Medulla oblongata (tissue), 1 donor: ENCODE measurements at regions not wholly inside any gene's neighbourhood (a gene's known extent, or its start where the extent isn't known, plus 50 kb on each side); places are given as distances from the start of the nearest gene placed in this dataset.
"Not testable (repeated sequence)": the region's sequence is repeated elsewhere in the genome, so short reads cannot be mapped to it uniquely, and the experiment has no call there.

ENCODE experiments used
- DNase-seq: peaks from one replicate; pipeline ENCODE4 v3.0.0-alpha.2; 2015; ENCODE audit errors: extremely low spot score

DNA sequence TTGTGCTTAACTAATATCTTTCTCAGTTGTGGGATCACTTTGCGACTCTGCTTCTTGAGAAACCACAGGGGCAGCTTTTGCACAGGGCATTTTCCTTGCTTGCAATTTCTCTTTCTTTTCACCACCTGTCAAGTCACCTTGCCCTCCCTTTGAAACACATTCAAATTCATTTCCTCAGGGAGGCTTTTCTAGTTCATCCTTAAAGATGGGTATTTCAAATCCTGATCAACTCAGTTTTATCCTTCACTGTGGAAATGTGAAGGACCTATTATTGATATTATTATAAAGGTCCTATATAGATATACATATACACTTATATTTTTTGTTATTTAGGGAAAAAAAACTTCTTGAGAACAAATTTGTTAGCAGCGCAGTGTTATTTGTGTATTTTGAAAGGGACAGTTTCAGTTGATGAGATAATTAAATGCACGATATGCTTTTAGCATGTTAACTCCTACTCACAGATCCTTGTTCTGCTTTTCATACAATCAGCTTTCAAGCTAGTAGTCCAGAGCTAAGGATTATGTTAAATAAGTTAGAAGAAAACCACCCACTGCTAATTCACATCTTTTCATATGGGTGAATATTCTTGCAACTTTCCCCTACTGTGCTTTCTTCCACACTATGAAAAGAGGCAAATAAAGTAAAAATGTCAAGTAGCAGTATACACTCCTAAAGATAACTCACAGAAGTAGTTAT is 501.4 kb upstream of the RGS6 start:
- no peak for DNase-seq

DNA sequence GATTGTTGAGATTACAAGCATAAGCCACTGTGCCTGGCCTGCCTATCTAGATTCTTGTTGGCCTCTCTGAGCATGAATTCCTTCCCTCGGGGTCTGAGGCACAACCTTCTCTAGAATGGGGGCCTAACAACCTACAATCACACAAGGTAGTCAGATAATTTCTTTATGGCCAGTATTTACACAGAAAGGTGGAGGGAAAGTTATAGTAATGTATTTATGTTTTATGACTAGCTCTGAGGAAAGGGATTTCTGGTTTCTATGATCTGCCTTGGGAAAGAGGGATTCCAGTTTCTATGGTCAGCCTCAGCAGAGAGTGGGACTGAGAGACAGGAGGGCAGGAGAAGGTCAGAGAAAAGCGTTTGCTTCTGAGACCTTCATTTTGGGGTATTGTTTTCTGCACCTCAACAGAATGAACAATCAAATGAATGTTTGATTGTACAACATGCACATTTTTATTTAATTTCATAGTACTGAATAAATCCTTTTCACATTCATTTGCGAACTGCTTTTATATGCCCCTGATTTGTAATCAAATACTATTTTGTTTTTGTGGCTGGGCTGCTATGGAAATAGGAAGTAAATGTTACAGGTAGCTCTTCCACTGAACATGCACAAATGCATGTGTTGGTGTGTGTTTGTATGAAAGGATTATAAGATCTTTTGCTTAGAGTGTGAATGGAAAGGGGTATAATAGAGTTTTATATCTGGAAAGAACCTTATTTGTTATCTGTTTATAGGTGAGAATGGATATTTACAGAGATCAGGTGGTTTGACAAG is 499.7 kb upstream of the RGS6 start:
- DNase-seq: no peak

DNA sequence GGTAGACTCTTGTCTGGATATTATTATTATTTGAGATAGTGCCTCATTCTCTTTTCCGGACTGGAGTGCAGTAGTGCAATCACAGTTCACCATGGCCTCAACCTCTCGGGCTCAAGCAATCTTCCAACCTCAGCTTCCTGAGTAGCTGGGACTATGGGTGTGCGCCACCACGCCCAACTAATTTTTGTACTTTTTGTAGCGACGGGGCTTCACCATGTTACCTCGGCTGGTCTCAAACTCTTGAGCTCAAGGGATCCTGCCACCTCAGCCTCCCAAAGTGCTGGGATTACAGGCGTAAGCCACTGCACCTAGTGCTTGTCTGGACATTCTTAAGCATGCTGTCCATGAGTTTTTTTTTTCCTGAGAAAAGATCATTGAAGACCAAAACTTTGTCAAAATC is 498.9 kb upstream of the RGS6 start:
- DNase-seq: no peak

DNA sequence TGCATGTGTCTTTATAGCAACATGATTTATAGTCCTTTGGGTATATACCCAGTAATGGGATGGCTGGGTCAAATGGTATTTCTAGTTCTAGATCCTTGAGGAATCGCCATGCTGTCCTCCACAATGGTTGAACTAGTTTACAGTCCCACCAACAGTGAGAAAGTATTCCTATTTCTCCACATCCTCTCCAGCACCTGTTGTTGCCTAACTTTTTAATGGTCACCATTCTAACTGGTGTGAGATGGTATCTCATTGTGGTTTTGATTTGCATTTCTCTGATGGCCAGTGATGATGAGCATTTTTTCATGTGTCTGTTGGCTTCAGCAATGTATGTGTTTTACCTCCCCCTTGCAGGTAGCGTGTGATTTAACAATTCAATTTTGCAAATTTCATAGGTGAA is 496.6 kb upstream of the RGS6 start:
- DNase-seq: not testable (repeated sequence)

DNA sequence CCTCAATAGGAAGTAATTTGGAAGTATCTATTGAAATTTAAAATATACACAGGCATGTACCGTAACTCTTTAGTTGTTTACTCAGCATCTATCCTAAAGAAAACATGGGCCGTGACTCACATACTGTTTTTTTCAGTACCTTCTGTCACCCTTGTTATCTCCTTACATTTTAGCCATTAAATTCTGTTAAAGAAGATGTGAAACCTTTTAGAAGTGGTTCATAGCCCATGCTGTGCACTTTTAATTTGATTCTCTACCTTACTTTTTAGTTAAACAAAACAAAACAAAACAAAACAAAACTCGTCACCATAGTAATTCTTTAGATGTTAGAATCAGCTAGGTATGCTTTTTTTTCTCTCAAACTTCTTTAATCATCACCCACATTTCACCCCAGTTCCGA is 494.4 kb upstream of the RGS6 start:
- DNase-seq: no peak

DNA sequence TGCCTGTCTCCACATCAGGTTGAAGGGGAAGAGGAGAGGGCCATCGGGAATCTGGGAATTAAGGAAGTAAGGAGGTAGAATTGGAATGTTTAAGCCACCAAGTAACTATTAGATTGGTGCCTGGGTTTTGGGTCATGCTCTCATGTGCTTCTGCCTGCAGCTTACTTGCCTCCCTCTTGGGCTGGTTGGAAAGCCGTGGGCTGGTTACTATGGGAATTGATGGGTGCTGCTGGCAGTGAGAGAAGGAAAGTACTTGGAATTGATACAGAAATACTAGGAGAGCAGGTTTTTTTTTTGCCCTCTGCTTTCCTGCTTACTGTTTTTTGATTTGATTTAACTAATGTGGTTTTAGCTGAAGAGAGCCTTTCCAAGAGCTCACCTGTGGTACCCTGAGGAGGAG is 493.5 kb upstream of the RGS6 start:
- peak; percentile 67 for DNase-seq

DNA sequence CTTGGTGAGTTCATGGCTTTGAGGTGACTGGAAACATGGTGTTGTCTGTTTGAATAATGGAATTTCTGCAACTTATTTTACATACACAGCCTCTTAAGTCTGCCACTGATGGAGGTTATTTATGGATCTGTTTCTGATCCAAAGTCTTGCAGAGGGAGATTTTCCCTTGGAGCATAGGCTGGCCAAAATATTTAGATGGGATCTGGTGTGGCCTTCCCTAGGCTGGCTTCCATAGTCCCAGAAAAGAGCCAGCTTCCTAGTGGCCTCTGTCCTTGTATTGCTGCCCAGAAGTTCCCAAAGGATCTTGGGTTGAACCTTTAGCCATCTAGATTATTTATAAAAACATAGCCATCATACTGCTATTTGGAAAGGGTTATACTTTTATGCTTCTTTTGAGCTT is 491.1 kb upstream of the RGS6 start:
- DNase-seq: no peak

DNA sequence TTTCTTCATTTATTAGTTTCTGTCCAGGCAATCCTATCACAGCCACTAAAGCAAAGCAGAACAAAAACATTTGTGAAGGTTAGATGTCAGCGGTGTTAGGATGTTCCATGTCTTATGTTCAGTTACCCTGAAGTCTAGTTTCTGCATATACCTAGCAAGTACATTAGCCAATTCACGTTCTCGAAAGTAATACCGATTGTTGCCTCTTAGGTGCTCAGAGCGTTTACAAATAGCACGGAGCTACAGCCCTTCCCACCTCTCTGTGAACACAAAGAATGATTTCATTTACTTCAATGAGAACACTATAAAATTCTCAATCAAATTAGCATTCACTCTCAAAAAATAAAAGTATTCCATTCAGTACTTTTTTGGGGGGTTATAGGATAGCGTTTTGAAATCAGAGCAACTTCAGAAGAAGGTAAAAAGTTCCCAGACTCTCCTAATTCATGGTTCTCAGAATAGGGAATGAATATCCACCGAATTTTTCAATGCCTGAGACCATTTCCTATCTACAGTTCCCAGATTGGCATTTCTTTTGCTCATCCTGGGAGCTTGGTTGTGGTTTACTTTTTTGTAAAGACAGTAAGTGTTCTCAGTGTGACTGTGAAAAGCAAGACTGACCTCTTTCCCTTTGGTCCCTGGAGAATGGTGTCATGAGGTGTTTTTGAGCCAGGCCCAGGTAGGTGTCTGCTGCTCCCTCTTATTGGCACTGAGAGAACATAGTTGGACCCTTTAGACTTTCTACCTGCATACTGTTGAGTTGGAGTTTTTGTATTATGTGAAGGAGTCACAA is 488.0 kb upstream of the RGS6 start:
- DNase-seq: no peak

DNA sequence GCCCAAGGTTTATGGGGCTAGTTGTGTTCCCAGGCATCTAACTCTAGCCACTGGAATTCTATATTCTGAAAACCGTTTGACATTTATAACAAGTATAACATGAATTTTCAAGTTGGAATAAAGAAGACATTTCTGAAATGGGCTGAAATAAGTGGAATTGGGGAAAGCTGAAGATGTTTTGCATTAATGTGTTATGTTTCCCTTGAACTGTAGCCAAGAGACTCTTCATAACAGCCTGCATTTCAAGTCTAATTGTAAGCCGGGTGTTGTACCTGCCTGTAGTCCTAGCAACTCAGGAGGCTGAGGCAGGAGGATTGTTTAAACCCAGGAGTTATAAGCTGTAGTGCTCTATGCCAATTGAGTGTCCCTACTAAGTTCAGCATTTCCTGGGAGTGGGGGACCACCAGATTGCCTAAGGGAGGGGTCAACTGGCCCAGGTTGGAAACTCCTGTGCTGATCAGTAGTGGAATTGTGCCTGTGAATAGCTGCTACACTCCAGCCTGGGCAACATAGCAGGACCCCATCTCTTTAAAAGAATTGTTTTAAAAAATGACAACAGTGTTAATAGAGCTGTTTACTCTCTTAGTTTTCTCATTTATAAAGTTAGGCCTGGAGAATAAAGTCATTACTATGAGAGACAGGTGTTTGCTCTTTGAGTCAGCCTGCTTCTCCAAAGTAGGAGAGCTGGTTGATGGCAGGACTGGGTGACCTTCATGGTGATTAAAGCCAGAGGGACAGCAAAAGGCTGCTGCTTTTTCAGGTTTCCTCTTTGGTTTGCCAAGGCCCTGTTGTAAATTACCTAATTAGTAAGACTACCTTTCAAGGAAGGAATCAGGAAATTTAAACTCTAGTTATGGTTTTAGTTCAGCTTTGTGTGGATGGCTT is 483.6 kb upstream of the RGS6 start:
- no peak for DNase-seq

DNA sequence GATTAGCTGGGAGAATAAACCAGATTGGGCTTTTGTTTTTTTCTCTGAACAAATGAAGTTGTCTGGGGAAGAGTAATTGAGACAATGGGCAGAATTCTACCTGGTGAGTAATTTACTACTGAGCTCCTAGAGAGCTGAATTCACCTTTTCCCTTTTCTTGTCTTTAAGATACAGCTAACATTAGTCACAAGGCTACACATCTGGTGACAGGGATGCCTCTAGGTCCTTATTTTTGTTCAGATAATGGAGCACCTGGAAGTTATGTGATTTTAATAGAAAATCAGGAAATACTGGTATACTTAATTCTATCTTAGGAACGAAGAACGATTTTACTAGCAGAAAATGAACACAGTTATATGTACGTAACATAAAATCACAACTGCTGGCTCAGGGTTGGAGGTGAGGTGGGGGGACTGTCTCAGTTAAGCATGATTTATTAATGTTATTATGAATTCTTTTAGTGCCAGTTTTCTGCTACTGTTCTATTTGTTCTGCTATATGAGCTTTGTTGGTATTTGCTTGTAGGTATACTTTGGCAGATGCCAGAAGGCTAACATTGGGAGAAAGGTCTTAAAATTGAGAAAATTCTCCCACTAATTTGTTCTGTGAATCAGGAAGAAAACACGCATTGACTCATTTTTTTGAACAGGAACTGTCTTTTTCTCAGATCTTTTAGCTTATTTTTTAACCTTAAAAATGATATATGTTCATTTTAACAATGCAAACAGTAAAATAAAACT is 482.7 kb upstream of the RGS6 start:
- no peak for DNase-seq

DNA sequence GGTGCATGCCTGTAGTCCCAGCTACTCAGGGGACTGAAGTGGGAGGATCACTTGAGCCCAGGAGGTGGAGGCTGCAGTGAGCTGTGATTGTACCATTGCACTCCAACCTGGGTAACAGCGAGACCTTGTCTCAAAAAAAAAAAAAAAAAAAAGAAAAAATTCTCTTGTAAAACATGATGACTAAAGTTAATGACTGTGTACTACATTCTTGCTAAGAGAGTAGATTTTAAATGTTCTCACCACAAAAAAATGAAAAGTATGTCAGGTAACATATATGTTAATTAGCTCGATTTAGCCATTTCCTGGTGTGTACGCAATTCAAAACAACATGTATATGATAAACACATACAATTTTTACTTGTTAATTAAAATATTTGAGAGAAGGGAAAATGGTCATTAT is 480.7 kb upstream of the RGS6 start:
- DNase-seq: no peak

DNA sequence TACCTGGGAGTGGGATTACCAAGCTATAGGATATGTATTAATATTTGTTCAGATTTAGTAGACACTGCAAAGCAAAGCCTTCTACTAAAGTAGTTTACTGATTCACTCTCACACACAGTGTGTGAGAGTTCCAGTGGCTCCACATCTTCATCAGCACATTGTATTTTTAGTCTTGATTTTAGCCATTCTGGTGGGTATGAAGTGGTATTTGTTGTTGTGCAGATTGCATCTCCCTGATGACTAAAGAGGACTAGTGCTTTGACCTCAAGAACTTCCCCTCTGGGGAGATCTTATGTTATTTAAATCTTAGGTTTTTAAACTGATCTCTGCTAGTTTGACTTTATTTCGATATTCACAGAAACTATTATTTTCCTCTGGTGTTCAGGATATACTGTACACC is 479.7 kb upstream of the RGS6 start:
- no peak for DNase-seq

DNA sequence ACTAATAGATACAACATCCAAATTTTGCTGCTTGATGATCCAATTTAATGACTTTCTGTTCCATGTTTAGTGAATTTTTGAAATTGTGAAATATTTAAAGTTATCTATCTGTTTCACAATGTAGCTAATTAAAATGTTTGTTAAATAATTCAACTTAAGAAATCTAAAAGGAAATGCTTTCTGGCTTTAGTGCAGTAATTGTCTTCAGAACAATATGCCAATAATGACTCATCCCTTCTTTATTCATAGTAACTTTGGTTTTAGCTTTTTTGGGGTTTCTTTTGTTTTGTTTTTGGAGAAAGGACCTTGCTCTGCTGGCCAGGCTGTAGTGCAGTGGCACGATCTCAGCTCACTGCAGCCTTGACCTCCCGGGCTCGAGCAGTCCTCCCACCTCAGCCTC is 479.2 kb upstream of the RGS6 start:
- no peak for DNase-seq

DNA sequence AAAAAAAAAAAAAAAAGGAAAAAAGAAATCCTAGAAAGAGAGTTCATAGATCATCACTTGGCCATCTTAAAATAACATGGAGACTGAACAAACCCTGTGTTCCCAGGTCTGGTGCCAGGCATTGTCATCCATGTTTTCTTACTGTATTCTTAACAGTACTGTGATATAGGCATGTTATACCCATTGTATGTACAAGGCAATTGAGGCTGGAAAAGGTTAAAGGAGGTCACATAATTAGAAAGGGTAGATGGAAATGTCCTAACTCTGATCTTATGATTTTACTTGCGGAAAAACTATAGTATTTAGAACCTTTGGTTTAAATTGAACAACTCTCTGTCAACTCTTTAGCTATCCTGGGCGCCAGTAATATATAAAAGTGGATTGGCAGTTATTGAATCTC is 478.2 kb upstream of the RGS6 start:
- no peak for DNase-seq

DNA sequence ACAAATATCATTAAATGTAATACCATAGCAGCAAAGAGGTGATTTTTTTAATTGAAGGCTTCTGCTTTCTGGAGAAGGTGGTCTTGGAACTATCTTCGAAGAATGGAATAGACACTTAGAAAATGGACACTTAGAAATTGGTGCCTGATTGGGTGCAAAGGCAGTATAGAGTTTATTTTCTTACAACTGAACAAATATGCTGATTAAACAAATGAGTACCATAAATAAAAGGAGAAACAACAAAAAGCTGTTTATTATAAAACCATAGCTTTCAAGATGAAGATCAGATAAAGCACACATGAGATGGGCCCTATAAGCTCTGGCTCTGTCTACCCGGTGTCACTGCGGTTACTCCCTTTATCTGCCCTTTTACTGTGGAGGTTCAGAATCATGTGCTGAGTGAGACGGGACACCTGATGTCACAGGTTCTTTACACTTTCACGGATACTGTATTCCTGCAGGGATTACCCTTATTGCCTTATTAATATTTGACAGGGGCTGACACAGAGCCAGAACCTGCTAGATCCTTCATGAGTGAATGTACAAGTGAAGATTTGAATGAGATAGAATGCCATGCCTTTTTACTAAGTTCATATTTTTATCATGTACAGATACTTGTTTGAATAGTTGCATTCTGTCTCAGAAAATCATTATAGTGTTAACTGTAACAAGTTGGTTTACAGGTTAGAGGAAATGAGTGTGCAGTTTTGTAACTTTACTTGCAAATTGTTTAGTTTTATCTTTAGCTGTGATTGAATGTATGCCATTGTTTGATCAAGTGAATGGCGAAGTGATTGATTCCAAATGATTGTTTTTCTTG is 477.5 kb upstream of the RGS6 start:
- no peak for DNase-seq

DNA sequence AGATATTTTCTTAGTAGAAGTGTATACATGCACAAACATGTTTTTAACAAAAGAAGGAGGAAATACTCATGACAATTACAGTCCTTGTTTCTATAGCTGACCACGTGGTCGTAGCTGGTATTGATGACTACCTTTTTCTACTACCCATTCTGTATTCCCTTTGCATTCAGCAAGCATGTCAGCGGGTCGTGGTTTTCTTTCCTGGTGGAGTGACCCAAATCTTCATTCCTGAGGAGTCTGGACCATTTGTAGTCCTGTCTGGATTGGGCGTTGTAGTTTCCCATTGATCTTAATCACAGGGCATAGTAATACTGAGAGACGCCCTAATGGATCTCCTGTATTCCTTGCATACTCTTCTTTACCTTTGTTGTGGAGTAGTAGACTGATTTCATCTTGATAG is 472.1 kb upstream of the RGS6 start:
- DNase-seq: no peak

DNA sequence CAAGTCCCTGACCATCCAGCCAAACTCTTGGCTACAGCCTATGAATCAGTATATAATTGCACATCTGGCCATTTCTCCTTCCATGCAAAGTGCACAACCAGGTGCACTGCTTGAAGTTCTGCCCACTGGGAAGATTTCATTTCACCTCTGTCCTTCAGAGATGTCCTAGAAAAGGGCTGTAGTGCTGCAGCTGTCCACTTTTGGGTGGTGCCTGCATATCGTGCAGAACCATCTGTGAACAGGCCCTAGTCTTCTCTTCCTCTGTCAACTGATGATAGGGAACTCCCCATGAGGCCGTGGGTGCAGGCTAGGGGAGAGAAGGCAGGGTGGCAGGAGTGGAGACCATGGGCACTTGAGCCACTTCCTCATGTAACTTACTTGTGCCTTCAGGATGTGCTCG is 470.6 kb upstream of the RGS6 start:
- DNase-seq: not testable (repeated sequence)

DNA sequence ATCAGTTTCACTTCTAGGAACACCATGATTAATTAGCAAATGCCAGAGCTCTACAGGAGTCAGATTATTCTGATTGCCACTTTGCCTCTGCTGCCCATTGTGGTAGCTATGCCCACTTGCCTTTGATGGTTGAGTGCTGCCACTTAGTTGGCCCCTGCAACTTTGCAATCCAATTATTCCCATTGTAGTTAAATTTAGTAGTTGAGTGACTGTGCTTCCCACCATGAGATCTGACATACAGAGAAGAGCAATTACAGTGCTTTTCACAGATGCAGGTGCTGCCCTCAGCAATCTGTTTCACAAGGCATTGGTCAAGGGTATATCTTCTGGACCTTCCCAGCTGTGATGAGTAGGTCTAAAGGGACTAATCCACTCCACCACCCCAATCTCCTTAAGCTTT is 468.4 kb upstream of the RGS6 start:
- no peak for DNase-seq

DNA sequence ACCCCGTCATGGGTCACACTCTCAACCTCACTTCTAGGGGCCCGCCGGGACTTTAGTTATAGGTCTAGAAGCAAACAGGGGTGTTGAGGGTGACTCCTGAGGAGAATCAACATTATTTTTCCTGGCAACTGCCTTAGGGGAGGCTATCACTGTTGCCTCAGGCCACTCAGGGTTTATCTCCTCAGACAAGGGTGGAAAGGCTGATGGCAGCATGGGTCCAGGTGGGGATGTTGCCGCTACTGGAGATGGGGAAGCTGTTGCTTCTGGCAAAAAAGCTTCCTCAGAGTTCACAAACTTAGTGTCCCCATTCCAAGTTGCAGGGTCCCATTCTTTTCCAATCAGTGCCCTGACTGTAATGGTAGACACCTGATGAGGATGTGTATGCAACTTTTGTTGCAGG is 467.4 kb upstream of the RGS6 start:
- no peak for DNase-seq

DNA sequence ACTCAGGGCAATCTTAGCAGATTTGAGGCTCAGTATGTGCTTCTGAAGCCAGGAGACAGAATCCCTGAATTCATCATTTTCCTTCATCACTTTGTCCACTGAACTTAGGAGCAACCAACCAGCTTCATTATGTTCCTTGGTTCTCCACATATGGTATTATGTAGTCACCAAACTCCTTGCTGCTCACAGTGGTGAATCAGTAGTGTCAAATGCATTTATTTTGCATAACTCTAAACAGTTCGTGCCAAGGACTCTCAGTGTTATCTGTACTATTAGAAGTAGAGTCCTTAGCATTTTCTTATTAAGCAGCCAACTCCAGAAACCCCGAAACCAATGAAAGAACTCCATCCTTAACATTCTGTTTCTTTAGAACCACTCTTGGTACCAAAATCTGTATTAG is 466.9 kb upstream of the RGS6 start:
- no peak for DNase-seq
